K562 (cell line): ENCODE measurements at regions not wholly inside any gene's neighbourhood (a gene's known extent, or its start where the extent isn't known, plus 50 kb on each side); places are given as distances from the start of the nearest gene placed in this dataset.

Source experiments
- ATAC-seq: fragments of 200-7000 bp; cut with Tn5 transposase; 3 replicates; pipeline ENCODE4 v1.9.1; 2020; ENCODE audit warnings: moderate library complexity
- BruUV-seq: library from RNA; stranded (reverse); fragments of 400-500 nt; replicated peaks from 2 replicates; lab custom pipeline; 2021; lab: Mats Ljungman, UMichigan
- CTCF ChIA-PET: fragments of 300-600 bp; formaldehyde crosslinking; extraction: SDS; loops from one replicate; lab custom pipeline; 2021; ENCODE audit warnings: low intra/inter-chr PET ratio; lab: Yijun Ruan, JAX
- POLR2A ChIA-PET: fragments of 300-600, 350-650 bp; sonication (Branson Sonifier 250); formaldehyde crosslinking; extraction: SDS; loops from one replicate; lab custom pipeline; 2021; ENCODE audit warnings: antibody characterized with exemption, inconsistent platforms; lab: Yijun Ruan, JAX
- DNase-seq, 4 experiments: peaks; one replicate each; pipeline versions ENCODE4 v3.0.0 to v3.0.0-alpha.2; 2011 to 2018; ENCODE audit warnings: low spot score in 3 of 4, mixed read lengths in 3 of 4; ENCODE audit errors: extremely low read depth in 1 of 4
- FAIRE-seq: peaks from 2 replicates; lab custom pipeline; 2011; peaks lifted over from hg19 to GRCh38; lab: Jason Lieb, UNC
- H2AFZ ChIP-seq: 2 replicates; pipeline ENCODE4 v1.6.0; 2011; ENCODE audit warnings: low read depth, low read length, control low read depth, inconsistent platforms
- H3K27ac ChIP-seq: fragments of 200-600 bp; 3 replicates; pipeline ENCODE4 v1.8.0; 2011; ENCODE audit warnings: low read depth, mild to moderate bottlenecking, control low read depth, inconsistent platforms, low read length, moderate library complexity, mixed read lengths; ENCODE audit errors: extremely low read depth
- H3K27me3 ChIP-seq, 2 experiments: fragments of 300-600 bp in 1 of 2; 2 replicates in 1 of 2; 3 replicates in 1 of 2; pipeline versions ENCODE4 v1.6.0 to v1.8.0; 2011; ENCODE audit warnings: inconsistent platforms in 2 of 2, low read length in 2 of 2, mild to moderate bottlenecking in 1 of 2, mixed read lengths in 1 of 2, moderate library complexity in 1 of 2; ENCODE audit not compliant: control insufficient read depth in 2 of 2, insufficient read depth in 2 of 2
- H3K36me3 ChIP-seq: fragments of 300-600 bp; 3 replicates; pipeline ENCODE4 v1.8.0; 2011; ENCODE audit warnings: mild to moderate bottlenecking, low read length, inconsistent platforms; ENCODE audit not compliant: control insufficient read depth, insufficient read depth
- H3K4me1 ChIP-seq, 2 experiments: fragments of 200-600 bp in 1 of 2; replicated peaks in 1 of 2; 2 replicates in 1 of 2; 3 replicates in 1 of 2; pipeline versions ENCODE4 v1.5.1 to v1.8.0; 2011; ENCODE audit warnings: inconsistent platforms in 2 of 2, low read length in 2 of 2, mild to moderate bottlenecking in 1 of 2, mixed read lengths in 1 of 2, moderate library complexity in 1 of 2; ENCODE audit not compliant: control insufficient read depth in 2 of 2, insufficient read depth in 2 of 2
- H3K4me2 ChIP-seq: 2 replicates; pipeline ENCODE4 v1.6.1; 2011; ENCODE audit warnings: low read length, control low read depth, inconsistent platforms, mixed read lengths; ENCODE audit not compliant: insufficient read depth
- H3K4me3 ChIP-seq: fragments of 200-600 bp; sonication (generic), shearing (Covaris generic); 2 replicates; pipeline ENCODE4 v1.5.1; 2016; ENCODE audit warnings: control low read depth, inconsistent platforms
- H3K79me2 ChIP-seq: fragments of 200-600 bp; 3 replicates; pipeline ENCODE4 v1.8.0; 2011; ENCODE audit warnings: low read length, inconsistent platforms; ENCODE audit not compliant: control insufficient read depth, insufficient read depth
- H3K9ac ChIP-seq, 2 experiments: 2 replicates each; pipeline versions ENCODE4 v1.6.0 to v1.6.1; 2011; ENCODE audit warnings: low read depth in 2 of 2, low read length in 2 of 2, control low read depth in 1 of 2, inconsistent platforms in 1 of 2, mild to moderate bottlenecking in 1 of 2, mixed read lengths in 1 of 2; ENCODE audit not compliant: insufficient read depth in 1 of 2
- H3K9me1 ChIP-seq: one replicate; pipeline ENCODE4 v1.6.0; 2011; ENCODE audit warnings: inconsistent platforms, mild to moderate bottlenecking, low read length, moderate library complexity; ENCODE audit not compliant: control insufficient read depth, insufficient read depth
- H3K9me3 ChIP-seq: replicated peaks from 2 replicates; pipeline ENCODE4 v1.5.1; 2011; ENCODE audit warnings: low read depth, low read length, inconsistent platforms; ENCODE audit not compliant: control insufficient read depth, insufficient read depth
- H4K20me1 ChIP-seq: replicated peaks from 2 replicates; pipeline ENCODE4 v1.6.1; 2011; ENCODE audit warnings: low read length, inconsistent platforms, mixed read lengths; ENCODE audit not compliant: control insufficient read depth, insufficient read depth
- RBM25 ChIP-seq: fragments of 200-400 bp; formaldehyde crosslinking; IDR thresholded peaks from 2 replicates; pipeline ENCODE4 v1.6.1; 2018; ENCODE audit warnings: low read length, low read depth, moderate library complexity; ENCODE audit not compliant: severe bottlenecking
- SP2 ChIP-seq: IDR thresholded peaks from 2 replicates; pipeline ENCODE4 v1.6.1; 2011; ENCODE audit warnings: mild to moderate bottlenecking, low read depth, low read length, moderate library complexity; ENCODE audit not compliant: poor library complexity, severe bottlenecking; ENCODE audit errors: extremely low read depth
- TEAD2 ChIP-seq: fragments of 450-650 bp; IDR thresholded peaks from 2 replicates; pipeline ENCODE4 v1.6.1; 2016; ENCODE audit warnings: missing genetic modification characterization, control low read depth, missing compliant biosample characterization
- ZFPM2 ChIP-seq: fragments of 250-450 bp; sonication (Bioruptor Pico); IDR thresholded peaks from 2 replicates; pipeline ENCODE4 v1.5.1; 2022; ENCODE audit warnings: mild to moderate bottlenecking
- ZNF12 ChIP-seq: sonication (generic); formaldehyde crosslinking; IDR thresholded peaks from 2 replicates; pipeline ENCODE4 v1.4.0; 2020; ENCODE audit warnings: mild to moderate bottlenecking, missing genetic modification reagents
- ZNF324 ChIP-seq: fragments of 250-450 bp; sonication (Bioruptor Pico); IDR thresholded peaks from 2 replicates; pipeline ENCODE4 v1.4.0; 2020; ENCODE audit warnings: mild to moderate bottlenecking
- ZNF431 ChIP-seq: sonication (generic); formaldehyde crosslinking; IDR thresholded peaks from 2 replicates; pipeline ENCODE4 v1.8.0; 2022; ENCODE audit warnings: mild to moderate bottlenecking, missing genetic modification reagents
- ZNF76 ChIP-seq: fragments of 250-450 bp; sonication (Bioruptor Pico); IDR thresholded peaks from 2 replicates; pipeline ENCODE4 v1.4.0; 2020; ENCODE audit warnings: mild to moderate bottlenecking, moderate library complexity, borderline replicate concordance
- WGBS: fragments of 100-300 bp; shearing (Covaris generic); methylation state at CpG from one replicate; pipeline ENCODE4 v1.1.6; 2016; ENCODE audit warnings: low coverage, mixed read lengths; ENCODE audit not compliant: insufficient coverage; ENCODE audit errors: missing lambda C conversion rate; 5-methylcytosine and 5-hydroxymethylcytosine counted together
- in situ Hi-C: fragments of 300-500 bp; cut with MboI; formaldehyde crosslinking; loops from 4 replicates; pipeline ENCODE4 v1.15.0; 2018; ENCODE audit warnings: inconsistent platforms, mixed read lengths
- intact Hi-C: fragments of 100-400 bp; cut with micrococcal nuclease; formaldehyde crosslinking; loops from 2 replicates; pipeline ENCODE4 v1.14.2; 2022
- TF ChIP-seq, protein P1 (sequence below): fragments of 450-650 bp; formaldehyde crosslinking; IDR thresholded peaks from 2 replicates; pipeline ENCODE4 v1.4.0; 2020; ENCODE audit warnings: mild to moderate bottlenecking, mixed read lengths
- TF ChIP-seq, protein P2 (sequence below): fragments of 450-650 bp; formaldehyde crosslinking; conservative IDR thresholded peaks from 2 replicates; pipeline ENCODE4 v1.4.0; 2022; ENCODE audit warnings: mild to moderate bottlenecking, missing genetic modification characterization
- TF ChIP-seq, protein P3 (sequence below): fragments of 450-650 bp; IDR thresholded peaks from 2 replicates; pipeline ENCODE4 v1.6.1; 2017; ENCODE audit warnings: antibody characterized with exemption, mild to moderate bottlenecking

DNA sequence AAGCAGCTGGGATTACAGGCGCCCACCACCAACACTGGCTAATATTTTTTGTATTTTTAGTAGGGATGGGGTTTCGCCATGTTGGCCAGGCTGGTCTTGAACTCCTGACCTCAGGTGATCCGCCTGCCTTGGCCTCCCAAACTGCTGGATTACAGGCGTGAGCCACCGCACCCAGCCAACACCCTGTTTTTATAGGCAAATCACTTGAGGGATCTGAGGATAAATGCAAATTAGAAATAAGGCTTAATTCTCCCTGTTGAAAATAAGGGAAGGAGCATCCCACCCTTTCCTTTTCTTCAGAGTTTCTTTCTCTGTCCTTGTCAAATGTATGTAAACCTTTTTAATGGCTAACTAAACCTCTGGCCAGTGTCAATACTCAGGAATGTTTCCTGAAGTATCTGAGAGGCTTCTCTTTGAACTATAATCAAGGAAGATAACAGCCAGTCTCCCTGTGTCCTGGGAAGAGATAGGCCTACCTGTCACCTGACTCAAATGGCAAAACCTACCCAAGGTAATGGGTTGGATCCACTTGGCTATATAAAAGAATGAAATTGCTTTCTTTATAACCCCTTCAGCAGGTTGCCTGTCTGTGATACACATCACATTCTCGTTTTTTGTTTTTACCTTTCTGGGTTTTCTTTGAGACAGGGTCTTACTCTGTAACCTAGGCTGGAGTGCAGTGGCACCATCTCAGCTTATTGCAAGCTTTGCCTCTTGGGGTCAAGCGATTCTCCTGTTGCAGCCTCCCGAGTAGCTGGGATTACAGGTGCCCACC lies 64.5 kb upstream of the TNFAIP3 start:
- Histone ChIP-seq H3K36me3 (no peaks in the 10 kb centered on the region), H3K4me1 (no peaks in the 10 kb centered on the region; a peak in 4 of 5 replicates), H4K20me1 (no peaks in the 10 kb centered on the region), H3K4me3 (no peak overlapping the region), H3K79me2 (no peaks in the 10 kb centered on the region), H2AFZ (no peak overlapping the region), H3K27me3 (no peaks in the 10 kb centered on the region), H3K27ac (no peak overlapping the region)
- POLR2A ChIA-PET, result no interaction called here
- CTCF ChIA-PET, result interaction anchor here (0.6 kb wide), 1 partner anchor 718 kb away, joined by 3 read pairs; no protein-coding TSS in a partner anchor
- no peak for TF ChIP-seq TEAD2 (tag)
- no peak for TF ChIP-seq ZNF12 (CRISPR knock-in tag)
- TF ChIP-seq RBM25, result no peak
- no peak for TF ChIP-seq SP2
- TF ChIP-seq ZNF431 (CRISPR knock-in tag), result no peak
- TF ChIP-seq, protein P1, sequence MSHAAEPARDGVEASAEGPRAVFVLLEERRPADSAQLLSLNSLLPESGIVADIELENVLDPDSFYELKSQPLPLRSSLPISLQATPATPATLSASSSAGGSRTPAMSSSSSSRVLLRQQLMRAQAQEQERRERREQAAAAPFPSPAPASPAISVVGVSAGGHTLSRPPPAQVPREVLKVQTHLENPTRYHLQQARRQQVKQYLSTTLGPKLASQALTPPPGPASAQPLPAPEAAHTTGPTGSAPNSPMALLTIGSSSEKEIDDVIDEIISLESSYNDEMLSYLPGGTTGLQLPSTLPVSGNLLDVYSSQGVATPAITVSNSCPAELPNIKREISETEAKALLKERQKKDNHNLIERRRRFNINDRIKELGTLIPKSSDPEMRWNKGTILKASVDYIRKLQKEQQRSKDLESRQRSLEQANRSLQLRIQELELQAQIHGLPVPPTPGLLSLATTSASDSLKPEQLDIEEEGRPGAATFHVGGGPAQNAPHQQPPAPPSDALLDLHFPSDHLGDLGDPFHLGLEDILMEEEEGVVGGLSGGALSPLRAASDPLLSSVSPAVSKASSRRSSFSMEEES (CRISPR knock-in tag), result no peak
- TF ChIP-seq ZNF76, result no peak
- no peak for TF ChIP-seq ZFPM2
- TF ChIP-seq, protein P2, sequence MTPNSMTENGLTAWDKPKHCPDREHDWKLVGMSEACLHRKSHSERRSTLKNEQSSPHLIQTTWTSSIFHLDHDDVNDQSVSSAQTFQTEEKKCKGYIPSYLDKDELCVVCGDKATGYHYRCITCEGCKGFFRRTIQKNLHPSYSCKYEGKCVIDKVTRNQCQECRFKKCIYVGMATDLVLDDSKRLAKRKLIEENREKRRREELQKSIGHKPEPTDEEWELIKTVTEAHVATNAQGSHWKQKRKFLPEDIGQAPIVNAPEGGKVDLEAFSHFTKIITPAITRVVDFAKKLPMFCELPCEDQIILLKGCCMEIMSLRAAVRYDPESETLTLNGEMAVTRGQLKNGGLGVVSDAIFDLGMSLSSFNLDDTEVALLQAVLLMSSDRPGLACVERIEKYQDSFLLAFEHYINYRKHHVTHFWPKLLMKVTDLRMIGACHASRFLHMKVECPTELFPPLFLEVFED (CRISPR knock-in tag), result no peak
- TF ChIP-seq ZNF324 (CRISPR knock-in tag), result no peak
- TF ChIP-seq, protein P3, sequence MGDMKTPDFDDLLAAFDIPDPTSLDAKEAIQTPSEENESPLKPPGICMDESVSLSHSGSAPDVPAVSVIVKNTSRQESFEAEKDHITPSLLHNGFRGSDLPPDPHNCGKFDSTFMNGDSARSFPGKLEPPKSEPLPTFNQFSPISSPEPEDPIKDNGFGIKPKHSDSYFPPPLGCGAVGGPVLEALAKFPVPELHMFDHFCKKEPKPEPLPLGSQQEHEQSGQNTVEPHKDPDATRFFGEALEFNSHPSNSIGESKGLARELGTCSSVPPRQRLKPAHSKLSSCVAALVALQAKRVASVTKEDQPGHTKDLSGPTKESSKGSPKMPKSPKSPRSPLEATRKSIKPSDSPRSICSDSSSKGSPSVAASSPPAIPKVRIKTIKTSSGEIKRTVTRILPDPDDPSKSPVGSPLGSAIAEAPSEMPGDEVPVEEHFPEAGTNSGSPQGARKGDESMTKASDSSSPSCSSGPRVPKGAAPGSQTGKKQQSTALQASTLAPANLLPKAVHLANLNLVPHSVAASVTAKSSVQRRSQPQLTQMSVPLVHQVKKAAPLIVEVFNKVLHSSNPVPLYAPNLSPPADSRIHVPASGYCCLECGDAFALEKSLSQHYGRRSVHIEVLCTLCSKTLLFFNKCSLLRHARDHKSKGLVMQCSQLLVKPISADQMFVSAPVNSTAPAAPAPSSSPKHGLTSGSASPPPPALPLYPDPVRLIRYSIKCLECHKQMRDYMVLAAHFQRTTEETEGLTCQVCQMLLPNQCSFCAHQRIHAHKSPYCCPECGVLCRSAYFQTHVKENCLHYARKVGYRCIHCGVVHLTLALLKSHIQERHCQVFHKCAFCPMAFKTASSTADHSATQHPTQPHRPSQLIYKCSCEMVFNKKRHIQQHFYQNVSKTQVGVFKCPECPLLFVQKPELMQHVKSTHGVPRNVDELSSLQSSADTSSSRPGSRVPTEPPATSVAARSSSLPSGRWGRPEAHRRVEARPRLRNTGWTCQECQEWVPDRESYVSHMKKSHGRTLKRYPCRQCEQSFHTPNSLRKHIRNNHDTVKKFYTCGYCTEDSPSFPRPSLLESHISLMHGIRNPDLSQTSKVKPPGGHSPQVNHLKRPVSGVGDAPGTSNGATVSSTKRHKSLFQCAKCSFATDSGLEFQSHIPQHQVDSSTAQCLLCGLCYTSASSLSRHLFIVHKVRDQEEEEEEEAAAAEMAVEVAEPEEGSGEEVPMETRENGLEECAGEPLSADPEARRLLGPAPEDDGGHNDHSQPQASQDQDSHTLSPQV, result no peak
- TF ChIP-seq, all 486 proteins: peak for 0
- H3K9ac ChIP-seq, result no peak overlapping the region
- DNase-seq, result no peak
- WGBS, result 80% methylated on average over 8 of the region's 8 CpGs
- ATAC-seq, result no peak
- no peaks in the 10 kb centered on the region for H3K9me1 ChIP-seq
- BruUV-seq, result no TSS peak
- intact Hi-C loops (no loop called here), in situ Hi-C loops (loop anchor here (10.0 kb wide), 1 partner anchor 142 kb away; no protein-coding TSS in a partner anchor)
- no peak for FAIRE-seq
- H3K4me2 ChIP-seq, result no peak overlapping the region
- H3K9me3 ChIP-seq, result 0 out of 2 replicates have a peak, but pooled peaks cover 2% of the 10 kb centered on the region
